GM12865 (cell line): ENCODE measurements at regions not wholly inside any gene's neighbourhood (a gene's known extent, or its start where the extent isn't known, plus 50 kb on each side); places are given as distances from the start of the nearest gene placed in this dataset.

Experiments used
- DNase-seq: peaks from one replicate; pipeline ENCODE4 v3.0.0; 2010; ENCODE audit warnings: low read depth
- H3K4me3 ChIP-seq: 2 replicates; pipeline ENCODE4 v1.5.1; 2011; ENCODE audit warnings: mild to moderate bottlenecking, low read depth, low read length, control low read depth
- TF ChIP-seq, protein P1 (sequence below): IDR thresholded peaks from 2 replicates; pipeline ENCODE4 v1.5.1; 2011; ENCODE audit warnings: low read length, control low read depth, low read depth, inconsistent platforms; ENCODE audit not compliant: insufficient read depth; ENCODE audit errors: missing control alignments

DNA sequence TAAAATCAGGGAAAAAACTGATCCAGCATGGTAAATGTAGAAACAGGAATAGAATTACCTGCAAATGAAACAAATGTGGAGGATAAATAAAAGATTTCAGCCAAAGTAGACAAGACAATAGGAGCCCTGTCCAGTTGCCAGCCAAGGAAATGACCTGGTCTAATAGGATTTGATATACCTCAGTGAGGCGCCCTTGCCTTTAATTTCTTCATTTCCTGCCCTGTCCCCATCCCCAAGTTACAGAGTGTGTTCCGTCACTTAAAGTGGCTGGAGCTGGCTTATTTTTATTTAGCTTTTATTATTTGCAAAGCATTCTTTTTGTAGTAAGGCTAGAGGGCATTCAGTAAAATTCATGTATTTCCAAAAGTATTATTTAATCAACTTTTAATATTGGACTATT lies 1022.0 kb downstream of the EFNB2 start:
- H3K4me3 ChIP-seq: no peak overlapping the region
- no peak for DNase-seq
- TF ChIP-seq, protein P1, sequence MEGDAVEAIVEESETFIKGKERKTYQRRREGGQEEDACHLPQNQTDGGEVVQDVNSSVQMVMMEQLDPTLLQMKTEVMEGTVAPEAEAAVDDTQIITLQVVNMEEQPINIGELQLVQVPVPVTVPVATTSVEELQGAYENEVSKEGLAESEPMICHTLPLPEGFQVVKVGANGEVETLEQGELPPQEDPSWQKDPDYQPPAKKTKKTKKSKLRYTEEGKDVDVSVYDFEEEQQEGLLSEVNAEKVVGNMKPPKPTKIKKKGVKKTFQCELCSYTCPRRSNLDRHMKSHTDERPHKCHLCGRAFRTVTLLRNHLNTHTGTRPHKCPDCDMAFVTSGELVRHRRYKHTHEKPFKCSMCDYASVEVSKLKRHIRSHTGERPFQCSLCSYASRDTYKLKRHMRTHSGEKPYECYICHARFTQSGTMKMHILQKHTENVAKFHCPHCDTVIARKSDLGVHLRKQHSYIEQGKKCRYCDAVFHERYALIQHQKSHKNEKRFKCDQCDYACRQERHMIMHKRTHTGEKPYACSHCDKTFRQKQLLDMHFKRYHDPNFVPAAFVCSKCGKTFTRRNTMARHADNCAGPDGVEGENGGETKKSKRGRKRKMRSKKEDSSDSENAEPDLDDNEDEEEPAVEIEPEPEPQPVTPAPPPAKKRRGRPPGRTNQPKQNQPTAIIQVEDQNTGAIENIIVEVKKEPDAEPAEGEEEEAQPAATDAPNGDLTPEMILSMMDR: no peak

DNA sequence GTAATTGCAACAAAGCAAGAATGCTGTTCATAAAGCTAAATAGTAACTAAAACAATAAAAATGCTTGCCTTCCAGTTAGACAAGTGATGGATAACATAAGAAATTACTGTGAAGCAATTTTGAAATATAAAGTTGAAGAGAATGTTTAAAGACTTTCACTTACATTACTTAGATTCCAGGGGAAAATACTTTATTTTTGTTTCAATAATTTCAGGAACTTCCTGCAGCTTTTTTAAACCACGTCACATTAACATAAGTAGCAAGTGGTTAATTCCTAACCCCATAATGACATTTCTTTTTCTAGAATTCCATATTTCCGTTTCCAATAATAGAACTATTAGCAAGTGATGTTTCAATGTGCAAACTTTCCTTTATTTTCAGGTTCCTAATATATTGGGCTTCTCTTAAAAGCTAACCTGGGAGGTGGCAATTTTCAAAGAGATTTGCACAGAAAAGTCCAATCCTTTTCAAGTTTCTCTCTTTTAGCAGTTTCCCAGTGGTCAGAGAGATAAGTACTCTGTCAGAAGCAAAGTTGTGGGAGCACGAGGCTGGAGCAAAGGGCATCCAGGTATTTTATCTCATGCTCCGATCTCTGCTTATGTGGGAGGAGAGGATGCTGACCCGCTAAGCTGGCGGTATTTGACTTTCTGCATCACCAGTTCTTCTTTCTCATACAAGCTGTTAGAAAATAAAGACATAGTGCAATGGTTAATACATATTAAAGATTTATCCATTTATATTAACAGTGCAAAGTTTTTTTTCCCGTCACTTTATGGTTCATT lies 1025.3 kb downstream of the EFNB2 start:
- no peak overlapping the region for H3K4me3 ChIP-seq
- DNase-seq: no peak
- TF ChIP-seq, protein P1: no peak

DNA sequence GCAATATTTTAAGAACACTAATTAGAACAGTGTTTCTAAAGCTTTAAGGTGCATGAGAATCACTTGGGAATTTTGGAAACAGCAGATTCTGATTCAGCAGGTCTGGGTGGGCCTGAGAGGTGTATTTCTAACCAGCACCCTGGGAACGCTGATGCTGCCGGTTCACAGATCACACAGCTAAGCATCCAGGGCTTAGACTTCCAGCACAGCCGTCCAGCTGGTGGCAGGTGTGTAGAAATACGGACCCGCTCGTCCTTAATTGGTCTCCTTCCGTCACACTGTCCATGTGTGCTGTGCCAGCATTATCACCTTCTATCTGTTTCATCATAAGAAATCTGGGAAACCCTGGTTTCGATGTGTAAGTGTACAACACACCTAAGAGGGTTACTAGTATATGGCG lies 1029.0 kb downstream of the EFNB2 start:
- TF ChIP-seq, protein P1: no peak
- H3K4me3 ChIP-seq: no peak overlapping the region
- DNase-seq: no peak

DNA sequence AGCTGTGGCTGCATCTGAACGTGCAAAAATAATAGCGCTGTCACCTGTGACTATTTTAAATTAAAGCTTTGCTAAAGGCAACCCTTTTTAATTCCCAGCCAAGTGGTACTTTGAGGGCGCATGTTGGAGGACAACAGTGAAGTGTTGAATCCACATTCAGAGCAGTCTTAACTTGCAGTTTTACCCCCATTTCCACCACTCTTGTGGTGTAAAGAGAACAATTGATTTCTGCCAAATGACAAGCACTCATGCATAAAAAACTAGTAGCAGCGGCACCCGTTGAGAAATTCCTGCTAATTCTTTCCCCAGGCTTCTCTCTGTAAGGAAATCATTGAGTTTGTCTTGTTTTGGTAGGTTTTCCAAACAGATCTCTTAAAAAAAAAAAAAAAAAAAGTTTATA lies 1033.3 kb downstream of the EFNB2 start:
- DNase-seq: no peak
- TF ChIP-seq, protein P1: no peak
- H3K4me3 ChIP-seq: no peak overlapping the region

DNA sequence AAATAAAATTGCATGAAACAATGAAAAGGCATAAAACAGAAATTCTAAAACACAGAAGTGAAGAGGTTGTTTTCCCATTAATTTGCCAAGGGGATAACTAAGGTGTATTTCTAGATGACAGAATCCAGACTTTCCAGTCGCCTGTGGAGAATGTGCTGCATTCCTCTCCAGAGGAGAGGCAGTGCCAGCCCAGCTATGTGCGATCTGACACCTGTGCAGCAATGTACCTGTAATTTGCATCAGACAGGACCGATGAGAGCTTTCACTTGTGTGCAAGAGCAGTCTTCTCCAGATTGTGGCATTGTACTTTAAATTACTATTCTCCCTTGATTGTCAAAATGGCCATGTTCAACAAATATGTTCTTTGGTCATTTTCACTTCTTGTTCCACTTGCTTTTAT lies 1037.9 kb downstream of the EFNB2 start:
- no peak overlapping the region for H3K4me3 ChIP-seq

DNA sequence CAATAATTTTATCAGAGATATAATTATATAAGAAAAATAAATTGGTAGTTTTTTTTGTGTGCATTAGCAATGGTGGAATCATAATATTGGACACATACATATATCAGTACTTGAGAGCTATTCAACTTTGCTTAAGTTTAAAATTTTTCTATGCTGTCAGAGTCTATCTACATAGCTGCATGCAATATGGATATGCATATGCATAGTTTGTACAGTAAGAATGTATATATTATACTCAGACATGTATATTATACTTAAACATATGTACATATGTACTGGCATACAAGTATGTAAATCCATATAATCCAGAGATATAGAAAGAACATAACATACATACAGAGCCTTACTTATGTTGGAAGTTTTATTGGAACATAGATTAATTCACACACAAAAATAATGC lies 1043.2 kb downstream of the EFNB2 start:
- DNase-seq: no peak
- H3K4me3 ChIP-seq: no peak overlapping the region
- TF ChIP-seq, protein P1: no peak

More for the DNA sequence above, 1037.9 kb downstream of the EFNB2 start:
- TF ChIP-seq, protein P1: no peak
- no peak for DNase-seq

DNA sequence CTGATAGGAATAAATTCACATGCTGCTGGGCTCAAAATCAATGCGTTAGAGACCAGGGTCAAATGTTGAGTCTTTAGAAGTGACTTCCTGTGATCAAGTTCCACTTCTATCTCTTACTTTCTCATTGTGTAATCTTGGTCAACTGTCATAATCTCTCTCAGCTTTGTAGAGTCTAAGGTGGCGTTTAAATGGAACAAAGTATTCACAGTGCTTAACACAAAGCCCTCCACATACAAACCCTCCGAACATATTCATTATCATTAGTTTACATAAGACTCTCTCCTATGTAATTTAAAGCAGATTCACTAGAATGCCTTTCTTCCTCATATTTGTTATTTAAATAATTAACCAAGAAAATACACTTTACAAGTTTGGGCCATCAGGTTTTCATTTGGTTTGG lies 1044.1 kb downstream of the EFNB2 start:
- no peak for DNase-seq
- TF ChIP-seq, protein P1: no peak
- H3K4me3 ChIP-seq: no peak overlapping the region
